GM12878 (cell line): ENCODE measurements at regions not wholly inside any gene's neighbourhood (a gene's known extent, or its start where the extent isn't known, plus 50 kb on each side); places are given as distances from the start of the nearest gene placed in this dataset.

ENCODE experiments used
- ATAC-seq: fragments of 200-7000 bp; cut with Tn5 transposase; 3 replicates; pipeline ENCODE4 v1.9.1; 2020; ENCODE audit warnings: mild to moderate bottlenecking, moderate library complexity
- BruUV-seq: library from RNA; stranded (reverse); fragments of 400-500 nt; replicated peaks from 2 replicates; lab custom pipeline; 2021; lab: Mats Ljungman, UMichigan
- CTCF ChIA-PET: fragments of 300-600 bp; sonication (Branson Sonifier 250); formaldehyde crosslinking; extraction: SDS; loops from one replicate; lab custom pipeline; 2021; ENCODE audit warnings: inconsistent platforms; lab: Yijun Ruan, JAX
- POLR2A ChIA-PET: fragments of 350-600 bp; formaldehyde crosslinking; extraction: SDS; loops from one replicate; lab custom pipeline; 2021; ENCODE audit warnings: inconsistent platforms; lab: Charles Lee
- RAD21 ChIA-PET: fragments of 300-600 bp; sonication (Branson Sonifier 250); formaldehyde crosslinking; loops from one replicate; lab custom pipeline; 2023; ENCODE audit warnings: antibody characterized with exemption; ENCODE audit not compliant: unreplicated experiment; lab: Charles Lee
- SMC1A ChIA-PET: fragments of 300-600 bp; sonication (Branson Sonifier 250); formaldehyde crosslinking; loops from one replicate; lab custom pipeline; 2023; ENCODE audit not compliant: unreplicated experiment, uncharacterized antibody; lab: Charles Lee
- DNase-seq: peaks from one replicate; pipeline ENCODE4 v3.0.0-alpha.2; 2011; ENCODE audit warnings: low read depth, low spot score
- FAIRE-seq: peaks from 3 replicates; lab custom pipeline; 2011; peaks lifted over from hg19 to GRCh38; lab: Jason Lieb, UNC
- H2AFZ ChIP-seq: 2 replicates; pipeline ENCODE4 v1.6.0; 2011; ENCODE audit warnings: low read depth, low read length, control low read depth; ENCODE audit not compliant: control insufficient read depth
- H3K27ac ChIP-seq: 2 replicates; pipeline ENCODE4 v1.5.1; 2011; ENCODE audit warnings: control low read depth; ENCODE audit not compliant: control insufficient read depth, insufficient read depth
- H3K27me3 ChIP-seq, 2 experiments: replicated peaks in 1 of 2; 2 replicates each; pipeline versions ENCODE4 v1.6.0 to v1.6.1; 2011; ENCODE audit warnings: low read length in 1 of 2; ENCODE audit not compliant: control insufficient read depth in 2 of 2, insufficient read depth in 2 of 2
- H3K36me3 ChIP-seq, 2 experiments: 2 replicates each; pipeline ENCODE4 v1.5.1; 2011; ENCODE audit warnings: low read length in 1 of 2; ENCODE audit not compliant: control insufficient read depth in 2 of 2, insufficient read depth in 2 of 2
- H3K4me1 ChIP-seq: 2 replicates; pipeline ENCODE4 v1.6.1; 2011; ENCODE audit warnings: mild to moderate bottlenecking, low read length, moderate library complexity, mixed read lengths; ENCODE audit not compliant: control insufficient read depth, insufficient read depth
- H3K4me2 ChIP-seq: 2 replicates; pipeline ENCODE4 v1.6.0; 2011; ENCODE audit warnings: control low read depth; ENCODE audit not compliant: control insufficient read depth, insufficient read depth
- H3K4me3 ChIP-seq: fragments of 200-600 bp; sonication (generic); 2 replicates; pipeline ENCODE4 v1.5.1; 2016
- H3K79me2 ChIP-seq: 2 replicates; pipeline ENCODE4 v1.6.0; 2011; ENCODE audit warnings: low read length; ENCODE audit not compliant: control insufficient read depth, insufficient read depth
- H3K9ac ChIP-seq: 2 replicates; pipeline ENCODE4 v1.8.0; 2011; ENCODE audit warnings: low read length, control low read depth, mixed read lengths; ENCODE audit not compliant: control insufficient read depth, insufficient read depth
- H3K9me3 ChIP-seq: replicated peaks from 3 replicates; pipeline ENCODE4 v1.5.1; 2011; ENCODE audit warnings: mild to moderate bottlenecking, low read length; ENCODE audit not compliant: control insufficient read depth, insufficient read depth
- H4K20me1 ChIP-seq: 2 replicates; pipeline ENCODE4 v1.6.0; 2011; ENCODE audit not compliant: control insufficient read depth, insufficient read depth
- ASH2L ChIP-seq: fragments of 300-600, 200-600 bp; sonication (generic); IDR thresholded peaks from 2 replicates; pipeline ENCODE4 v1.6.1; 2017; ENCODE audit warnings: low read depth, mild to moderate bottlenecking, borderline replicate concordance
- CREM ChIP-seq: IDR thresholded peaks from 2 replicates; pipeline ENCODE4 v1.6.1; 2014; ENCODE audit warnings: antibody characterized with exemption, low read depth
- EGR1 ChIP-seq, 2 experiments: IDR thresholded peaks; 1 replicate in 1 of 2; 2 replicates in 1 of 2; pipeline ENCODE4 v1.6.1; 2011 to 2012; ENCODE audit warnings: low read depth in 2 of 2, low read length in 2 of 2, borderline replicate concordance in 1 of 2, mild to moderate bottlenecking in 1 of 2, moderate library complexity in 1 of 2
- KLF5 ChIP-seq: fragments of 450-650 bp; IDR thresholded peaks from 2 replicates; pipeline ENCODE4 v1.6.1; 2014; ENCODE audit warnings: mild to moderate bottlenecking; ENCODE audit not compliant: partially characterized antibody
- SP1 ChIP-seq: IDR thresholded peaks from one replicate; pipeline ENCODE4 v1.6.1; 2011; ENCODE audit warnings: low read depth, low read length
- SPI1 ChIP-seq: IDR thresholded peaks from 2 replicates; pipeline ENCODE4 v1.6.1; 2011; ENCODE audit warnings: low read depth, mild to moderate bottlenecking, low read length, moderate library complexity, borderline replicate concordance; ENCODE audit not compliant: insufficient read depth
- STAT3 ChIP-seq: IDR thresholded peaks from 2 replicates; pipeline ENCODE4 v1.6.1; 2011; ENCODE audit warnings: low read depth, low read length, improper control_type of control experiment
- WGBS: methylation state at CpG from one replicate; pipeline ENCODE4 v1.1.6; 2016; ENCODE audit warnings: low lambda C conversion rate; ENCODE audit not compliant: insufficient replicate concordance, insufficient coverage; ENCODE audit errors: missing lambda C conversion rate; 5-methylcytosine and 5-hydroxymethylcytosine counted together
- in situ Hi-C: fragments of 300-500 bp; cut with MboI; formaldehyde crosslinking; loops from 9 replicates; pipeline ENCODE4 v1.14.3; 2018; ENCODE audit warnings: mixed read lengths
- intact Hi-C: fragments of 100-400 bp; cut with micrococcal nuclease; formaldehyde crosslinking; loops from one replicate; pipeline ENCODE4 v1.14.2; 2022; ENCODE audit not compliant: unreplicated experiment
- TF ChIP-seq, protein P1 (sequence below): fragments of 450-650 bp; IDR thresholded peaks from 2 replicates; pipeline ENCODE4 v1.6.1; 2018; ENCODE audit warnings: borderline replicate concordance, mild to moderate bottlenecking; ENCODE audit not compliant: partially characterized antibody

DNA sequence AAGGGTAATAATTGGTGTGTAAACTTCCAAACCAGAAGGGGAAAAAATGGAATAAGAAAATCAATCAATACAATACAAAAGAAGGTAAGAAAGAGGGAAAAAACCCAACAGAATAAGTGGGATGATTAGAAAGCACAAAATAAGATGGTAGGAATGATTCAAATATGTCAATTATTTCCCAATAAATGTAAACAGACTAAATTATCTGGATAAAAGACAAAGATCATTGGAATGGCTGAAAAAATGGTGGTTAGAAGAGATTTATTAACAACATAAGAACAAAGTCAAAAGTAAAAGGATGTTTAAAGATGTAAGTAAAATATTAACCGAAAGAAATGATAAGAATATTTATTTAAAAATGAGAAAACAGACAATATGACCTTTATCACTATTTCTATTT, 103.5 kb upstream of the YWHAQ start:
- no peak overlapping the region for H2AFZ ChIP-seq
- H3K4me2 ChIP-seq: no peak overlapping the region
- no peaks in the 10 kb centered on the region for H4K20me1 ChIP-seq
- 95% methylated on average over 1 of the region's 1 CpG for WGBS
- no peak overlapping the region for H3K27ac ChIP-seq
- ATAC-seq (no peak), FAIRE-seq (no peak), DNase-seq (no peak)
- no peak overlapping the region for H3K4me3 ChIP-seq
- ChIA-PET CTCF (no interaction called here), SMC1A (no interaction called here), RAD21 (no interaction called here), POLR2A (no interaction called here)
- no peaks in the 10 kb centered on the region for H3K36me3 ChIP-seq
- intact Hi-C loops (no loop called here), in situ Hi-C loops (no loop called here)
- H3K27me3 ChIP-seq: no peaks in the 10 kb centered on the region
- BruUV-seq: no TSS peak
- no peak overlapping the region for H3K9ac ChIP-seq
- H3K4me1 ChIP-seq: peaks cover 7% of the 10 kb centered on the region
- no peaks in the 10 kb centered on the region for H3K79me2 ChIP-seq
- no peak for TF ChIP-seq ASH2L
- H3K9me3 ChIP-seq: no peaks in the 10 kb centered on the region; the same call in 2 of the 3 replicates

DNA sequence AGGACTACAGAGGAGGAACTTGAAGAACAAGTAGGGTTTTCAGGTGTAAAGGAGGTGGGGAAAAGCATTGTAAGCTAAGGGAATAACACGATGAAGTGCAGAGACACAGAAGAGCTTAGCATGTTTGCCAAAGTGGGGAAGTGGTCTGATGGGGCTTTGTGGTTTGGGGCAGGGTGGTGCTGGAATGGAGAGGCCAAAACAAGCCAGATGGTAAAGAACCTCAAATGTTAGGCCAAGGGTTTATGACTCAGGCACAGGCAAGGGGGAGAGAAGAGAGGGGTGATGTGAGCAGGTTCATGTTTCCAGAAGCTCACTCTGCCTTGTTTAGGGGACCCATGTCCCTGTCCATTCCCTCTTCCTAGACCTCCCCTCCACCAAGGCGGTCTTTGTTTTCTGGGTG, 104.5 kb upstream of the YWHAQ start:
- H4K20me1 ChIP-seq: no peaks in the 10 kb centered on the region
- no peak overlapping the region for H3K4me2 ChIP-seq
- H3K79me2 ChIP-seq: no peaks in the 10 kb centered on the region
- no peaks in the 10 kb centered on the region; the same call in 2 of the 3 replicates for H3K9me3 ChIP-seq
- H2AFZ ChIP-seq: no peak overlapping the region
- intact Hi-C loops: loop anchor here (5.0 kb wide), 1 partner anchor 43 kb away; no protein-coding TSS in a partner anchor
- ChIA-PET RAD21 (interaction anchor here (0.9 kb wide), 1 partner anchor 592 kb away, joined by 3 read pairs; no protein-coding TSS in a partner anchor), CTCF (interaction anchor here (1.0 kb wide), 2 partner anchors 22 to 592 kb away, joined by 3 read pairs; no protein-coding TSS in a partner anchor), SMC1A (interaction anchor here (0.6 kb wide), 1 partner anchor 221 kb away, joined by 3 read pairs; no protein-coding TSS in a partner anchor), POLR2A (no interaction called here)
- DNase-seq: no peak
- H3K9ac ChIP-seq: no peak overlapping the region
- H3K4me1 ChIP-seq: peaks cover 7% of the 10 kb centered on the region
- no peak overlapping the region for H3K27ac ChIP-seq
- no peak overlapping the region for H3K4me3 ChIP-seq
- in situ Hi-C loops: no loop called here
- WGBS: 78% methylated on average over 2 of the region's 2 CpGs
- H3K36me3 ChIP-seq: no peaks in the 10 kb centered on the region
- no peak for FAIRE-seq
- no peaks in the 10 kb centered on the region for H3K27me3 ChIP-seq
- BruUV-seq: no TSS peak
- TF ChIP-seq KLF5 (no peak), SP1 (no peak), SPI1 (no peak), CREM (no peak), STAT3 (no peak), EGR1 (IDR thresholded peaks at IDR 0.05; ENCODE audit: borderline replicate concordance in 1 of 2, low read depth in 2 of 2, low read length in 2 of 2) (no peak)
- TF ChIP-seq, protein P1, sequence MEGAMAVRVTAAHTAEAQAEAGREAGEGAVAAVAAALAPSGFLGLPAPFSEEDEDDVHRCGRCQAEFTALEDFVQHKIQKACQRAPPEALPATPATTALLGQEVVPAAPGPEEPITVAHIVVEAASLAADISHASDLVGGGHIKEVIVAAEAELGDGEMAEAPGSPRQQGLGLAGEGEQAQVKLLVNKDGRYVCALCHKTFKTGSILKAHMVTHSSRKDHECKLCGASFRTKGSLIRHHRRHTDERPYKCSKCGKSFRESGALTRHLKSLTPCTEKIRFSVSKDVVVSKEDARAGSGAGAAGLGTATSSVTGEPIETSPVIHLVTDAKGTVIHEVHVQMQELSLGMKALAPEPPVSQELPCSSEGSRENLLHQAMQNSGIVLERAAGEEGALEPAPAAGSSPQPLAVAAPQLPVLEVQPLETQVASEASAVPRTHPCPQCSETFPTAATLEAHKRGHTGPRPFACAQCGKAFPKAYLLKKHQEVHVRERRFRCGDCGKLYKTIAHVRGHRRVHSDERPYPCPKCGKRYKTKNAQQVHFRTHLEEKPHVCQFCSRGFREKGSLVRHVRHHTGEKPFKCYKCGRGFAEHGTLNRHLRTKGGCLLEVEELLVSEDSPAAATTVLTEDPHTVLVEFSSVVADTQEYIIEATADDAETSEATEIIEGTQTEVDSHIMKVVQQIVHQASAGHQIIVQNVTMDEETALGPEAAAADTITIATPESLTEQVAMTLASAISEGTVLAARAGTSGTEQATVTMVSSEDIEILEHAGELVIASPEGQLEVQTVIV: no peak
- no peak for ATAC-seq
